Smooth muscle cell (in vitro differentiated cells): ENCODE measurements at regions not wholly inside any gene's neighbourhood (a gene's known extent, or its start where the extent isn't known, plus 50 kb on each side); places are given as distances from the start of the nearest gene placed in this dataset.

ENCODE experiments used
- DNase-seq: peaks from one replicate; lab custom pipeline; 2025; ENCODE audit not compliant: unreplicated experiment; lab: John Stamatoyannopoulos, UW
- H2AFZ ChIP-seq: fragments of 200-600 bp; sonication (generic); 2 replicates; pipeline ENCODE4 v1.6.0; 2016; ENCODE audit warnings: antibody characterized with exemption, low read depth, mild to moderate bottlenecking
- H3F3A ChIP-seq: fragments of 200-600 bp; sonication (generic); 2 replicates; pipeline ENCODE4 v1.6.0; 2017; ENCODE audit warnings: antibody characterized with exemption, low read depth
- H3K27ac ChIP-seq: fragments of 200-600 bp; sonication (generic); 2 replicates; pipeline ENCODE4 v1.5.1; 2016; ENCODE audit warnings: low read depth, mild to moderate bottlenecking
- H3K27me3 ChIP-seq: fragments of 200-600 bp; sonication (generic); 2 replicates; pipeline ENCODE4 v1.6.1; 2016; ENCODE audit warnings: low read depth, mild to moderate bottlenecking
- H3K36me3 ChIP-seq: fragments of 200-600 bp; sonication (generic); 2 replicates; pipeline ENCODE4 v1.5.1; 2016; ENCODE audit warnings: low read depth
- H3K4me1 ChIP-seq: fragments of 200-600 bp; sonication (generic); 2 replicates; pipeline ENCODE4 v1.5.1; 2016; ENCODE audit warnings: low read depth
- H3K4me2 ChIP-seq: fragments of 200-600 bp; sonication (generic); 2 replicates; pipeline ENCODE4 v1.6.0; 2016; ENCODE audit warnings: mild to moderate bottlenecking
- H3K4me3 ChIP-seq: fragments of 200-600 bp; sonication (generic); 2 replicates; pipeline ENCODE4 v1.5.1; 2016; ENCODE audit warnings: mild to moderate bottlenecking
- H3K79me2 ChIP-seq: fragments of 200-600 bp; sonication (generic); 2 replicates; pipeline ENCODE4 v1.6.0; 2016; ENCODE audit warnings: low read depth, mild to moderate bottlenecking
- H3K9ac ChIP-seq: fragments of 200-600 bp; sonication (generic); 2 replicates; pipeline ENCODE4 v1.6.0; 2016; ENCODE audit warnings: low read depth
- H3K9me3 ChIP-seq: fragments of 200-600 bp; sonication (generic); replicated peaks from 2 replicates; pipeline ENCODE4 v1.5.1; 2016; ENCODE audit warnings: low read depth
- H4K20me1 ChIP-seq: fragments of 200-600 bp; sonication (generic); 2 replicates; pipeline ENCODE4 v1.6.0; 2016; ENCODE audit warnings: low read depth
- WGBS: methylation state at CpG from one replicate; pipeline ENCODE4 v1.1.7; 2016; ENCODE audit warnings: low lambda C conversion rate; 5-methylcytosine and 5-hydroxymethylcytosine counted together
- TF ChIP-seq, protein P1 (sequence below): fragments of 200-600 bp; sonication (generic); IDR thresholded peaks from 2 replicates; pipeline ENCODE4 v1.5.1; 2017; ENCODE audit warnings: borderline replicate concordance, mild to moderate bottlenecking, antibody characterized with exemption; ENCODE audit not compliant: insufficient read depth, poor library complexity, severe bottlenecking

DNA sequence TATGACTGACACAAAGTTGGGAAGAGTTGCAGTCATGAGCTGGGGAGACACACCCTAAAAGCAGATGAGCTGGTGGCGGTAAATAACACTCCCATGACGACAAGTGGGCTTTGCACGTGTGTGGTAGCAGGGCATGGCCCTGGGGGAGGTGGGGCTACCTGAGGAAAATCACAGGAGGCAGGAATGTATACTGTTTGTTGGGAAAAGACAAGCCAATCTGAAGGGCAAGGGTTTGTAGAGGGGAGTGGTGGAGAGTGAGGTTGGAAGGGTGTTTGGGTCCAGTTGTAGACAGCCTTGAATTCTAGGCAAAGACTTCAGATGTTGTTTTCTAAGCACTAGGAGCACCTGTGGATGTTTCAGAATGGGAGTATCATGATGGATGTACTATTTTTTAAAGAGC is 151.6 kb downstream of the TM9SF2 start:
- Histone ChIP-seq H3K36me3 (no peaks in the 10 kb centered on the region), H3K4me3 (no peak overlapping the region), H2AFZ (no peak overlapping the region), H3K79me2 (no peaks in the 10 kb centered on the region), H3K27me3 (peaks cover 6% of the 10 kb centered on the region), H3K27ac (no peak overlapping the region), H4K20me1 (no peaks in the 10 kb centered on the region), H3K4me1 (peaks cover 29% of the 10 kb centered on the region), H3K9me3 (no peaks in the 10 kb centered on the region), H3F3A (no peaks in the 10 kb centered on the region), H3K4me2 (no peak overlapping the region), H3K9ac (no peak overlapping the region)
- TF ChIP-seq, protein P1, sequence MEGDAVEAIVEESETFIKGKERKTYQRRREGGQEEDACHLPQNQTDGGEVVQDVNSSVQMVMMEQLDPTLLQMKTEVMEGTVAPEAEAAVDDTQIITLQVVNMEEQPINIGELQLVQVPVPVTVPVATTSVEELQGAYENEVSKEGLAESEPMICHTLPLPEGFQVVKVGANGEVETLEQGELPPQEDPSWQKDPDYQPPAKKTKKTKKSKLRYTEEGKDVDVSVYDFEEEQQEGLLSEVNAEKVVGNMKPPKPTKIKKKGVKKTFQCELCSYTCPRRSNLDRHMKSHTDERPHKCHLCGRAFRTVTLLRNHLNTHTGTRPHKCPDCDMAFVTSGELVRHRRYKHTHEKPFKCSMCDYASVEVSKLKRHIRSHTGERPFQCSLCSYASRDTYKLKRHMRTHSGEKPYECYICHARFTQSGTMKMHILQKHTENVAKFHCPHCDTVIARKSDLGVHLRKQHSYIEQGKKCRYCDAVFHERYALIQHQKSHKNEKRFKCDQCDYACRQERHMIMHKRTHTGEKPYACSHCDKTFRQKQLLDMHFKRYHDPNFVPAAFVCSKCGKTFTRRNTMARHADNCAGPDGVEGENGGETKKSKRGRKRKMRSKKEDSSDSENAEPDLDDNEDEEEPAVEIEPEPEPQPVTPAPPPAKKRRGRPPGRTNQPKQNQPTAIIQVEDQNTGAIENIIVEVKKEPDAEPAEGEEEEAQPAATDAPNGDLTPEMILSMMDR: no peak
- WGBS: 83% methylated on average over 3 of the region's 3 CpGs
- DNase-seq: no peak

DNA sequence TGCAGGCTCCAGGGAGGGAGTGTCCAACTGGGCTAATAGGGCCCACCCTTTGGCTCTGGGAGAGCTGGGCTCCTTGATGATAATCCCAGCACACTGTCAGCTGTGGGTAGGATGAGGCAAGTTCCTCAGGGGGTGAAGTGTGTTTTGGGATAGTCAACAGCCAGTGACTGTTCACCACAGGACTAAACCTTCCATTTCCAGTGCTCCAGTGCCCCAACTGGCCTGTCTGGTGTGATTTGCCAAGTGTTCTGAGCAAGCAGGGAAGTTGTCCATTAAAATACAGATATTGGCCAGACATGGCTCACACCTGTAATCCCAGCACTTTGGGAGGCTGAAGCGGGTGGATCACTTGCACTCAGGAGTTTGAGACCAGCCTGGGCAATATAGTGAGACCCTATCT is 150.9 kb downstream of the TM9SF2 start:
- Histone ChIP-seq H3K27me3 (peaks cover 6% of the 10 kb centered on the region), H3K4me3 (no peak overlapping the region), H3K79me2 (no peaks in the 10 kb centered on the region), H4K20me1 (no peaks in the 10 kb centered on the region), H3K4me1 (peaks cover 26% of the 10 kb centered on the region), H3F3A (no peaks in the 10 kb centered on the region), H2AFZ (no peak overlapping the region), H3K9ac (no peak overlapping the region), H3K4me2 (no peak overlapping the region), H3K27ac (no peak overlapping the region), H3K36me3 (no peaks in the 10 kb centered on the region), H3K9me3 (no peaks in the 10 kb centered on the region)
- TF ChIP-seq, protein P1: no peak
- DNase-seq: no peak
- 90% methylated on average over 1 of the region's 1 CpG for WGBS

DNA sequence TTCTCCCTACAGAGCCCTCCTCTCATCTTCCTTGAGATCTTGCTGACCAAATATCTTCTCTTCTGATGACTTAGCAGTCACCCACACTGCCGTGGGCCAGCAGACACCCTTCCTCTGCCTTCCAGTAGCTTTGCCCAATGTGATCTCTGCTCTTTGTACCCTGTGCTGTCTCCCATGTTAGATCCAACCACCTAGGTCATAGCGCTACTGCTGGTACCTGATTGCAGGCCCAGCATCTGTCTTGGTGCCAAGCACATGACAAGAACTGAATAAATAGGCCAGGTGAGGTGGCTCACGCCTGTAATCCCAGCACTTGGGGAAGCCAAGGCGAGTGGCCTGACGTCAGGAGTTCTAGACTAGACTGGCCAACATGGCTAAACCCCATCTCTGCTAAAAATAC is 149.7 kb downstream of the TM9SF2 start:
- H4K20me1 ChIP-seq: no peaks in the 10 kb centered on the region
- TF ChIP-seq, protein P1: no peak
- H3K4me2 ChIP-seq: no peak overlapping the region
- no peaks in the 10 kb centered on the region for H3K36me3 ChIP-seq
- H3K4me3 ChIP-seq: no peak overlapping the region
- H3K4me1 ChIP-seq: peaks cover 18% of the 10 kb centered on the region
- H3K9ac ChIP-seq: no peak overlapping the region
- no peaks in the 10 kb centered on the region for H3F3A ChIP-seq
- no peak overlapping the region for H3K27ac ChIP-seq
- H3K27me3 ChIP-seq: peaks cover 6% of the 10 kb centered on the region
- 96% methylated on average over 5 of the region's 5 CpGs for WGBS
- H3K79me2 ChIP-seq: no peaks in the 10 kb centered on the region
- no peak overlapping the region for H2AFZ ChIP-seq
- DNase-seq: no peak
- no peaks in the 10 kb centered on the region for H3K9me3 ChIP-seq

DNA sequence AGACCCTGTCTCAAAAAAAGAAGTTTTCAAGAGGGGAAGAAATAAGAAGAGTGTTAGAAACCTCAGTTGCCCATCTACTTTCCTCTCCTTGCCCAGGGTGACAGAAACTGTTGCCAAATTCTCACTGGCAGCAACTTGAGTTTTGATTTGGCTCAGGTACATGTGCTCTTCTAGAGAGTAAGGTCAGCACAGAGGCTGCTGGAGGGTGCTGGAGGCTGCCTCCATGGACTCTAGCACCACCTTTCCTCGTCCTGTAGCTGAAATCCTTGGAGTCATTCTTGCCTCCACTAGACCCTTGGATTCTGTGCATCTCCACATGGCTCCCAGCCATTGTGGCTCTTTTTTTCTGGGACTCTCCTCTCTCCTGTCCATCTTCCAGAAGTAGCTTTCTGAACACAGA is 149.1 kb downstream of the TM9SF2 start:
- no peak overlapping the region for H3K9ac ChIP-seq
- no peaks in the 10 kb centered on the region for H3K36me3 ChIP-seq
- H3K9me3 ChIP-seq: no peaks in the 10 kb centered on the region
- H2AFZ ChIP-seq: no peak overlapping the region
- peaks cover 14% of the 10 kb centered on the region for H3K4me1 ChIP-seq
- H4K20me1 ChIP-seq: no peaks in the 10 kb centered on the region
- H3K79me2 ChIP-seq: no peaks in the 10 kb centered on the region
- H3K4me3 ChIP-seq: no peak overlapping the region
- TF ChIP-seq, protein P1: no peak
- H3K27me3 ChIP-seq: peaks cover 6% of the 10 kb centered on the region
- H3K4me2 ChIP-seq: no peak overlapping the region
- no peaks in the 10 kb centered on the region for H3F3A ChIP-seq
- DNase-seq: no peak
- WGBS: 84% methylated on average over 1 of the region's 1 CpG
- no peak overlapping the region for H3K27ac ChIP-seq
